Retinal pigment epithelial cell (primary cell): ENCODE measurements at regions not wholly inside any gene's neighbourhood (a gene's known extent, or its start where the extent isn't known, plus 50 kb on each side); places are given as distances from the start of the nearest gene placed in this dataset.

Experiments used
- DNase-seq: peaks from one replicate; pipeline ENCODE4 v3.0.0-alpha.2; 2010; ENCODE audit warnings: low read depth
- H3K4me3 ChIP-seq: 2 replicates; pipeline ENCODE4 v1.5.1; 2011; ENCODE audit warnings: mild to moderate bottlenecking, low read length, control low read depth, moderate library complexity
- CTCF ChIP-seq: conservative IDR thresholded peaks from 2 replicates; pipeline ENCODE4 v1.5.1; 2011; ENCODE audit warnings: low read depth, low read length, control low read depth, inconsistent platforms

GRCh38 chr5:2254880-2255750 is 372.4 kb upstream of the IRX4 start:
- no peak overlapping the region for H3K4me3 ChIP-seq
- no peak for TF ChIP-seq CTCF
- DNase-seq, result no peak

- no peak overlapping the region for H3K4me3 ChIP-seq
- DNase-seq, result no peak
- TF ChIP-seq CTCF, result no peak
Observed at GRCh38 chr5:2254406-2254805, 371.7 kb upstream of the IRX4 start.

GRCh38 chr5:2253040-2253975 is 370.6 kb upstream of the IRX4 start:
- no peak for DNase-seq
- H3K4me3 ChIP-seq, result no peak overlapping the region
- TF ChIP-seq CTCF, result no peak

- DNase-seq, result no peak
- H3K4me3 ChIP-seq, result no peak overlapping the region
- no peak for TF ChIP-seq CTCF
Observed at GRCh38 chr5:2251751-2252150, 369.0 kb upstream of the IRX4 start.

- no peak for DNase-seq
- no peak for TF ChIP-seq CTCF
Observed at GRCh38 chr5:2251298-2251697, 368.6 kb upstream of the IRX4 start.

GRCh38 chr5:2250365-2250950 is 367.7 kb upstream of the IRX4 start:
- H3K4me3 ChIP-seq, result no peak overlapping the region
- DNase-seq, result no peak
- no peak for TF ChIP-seq CTCF

More at GRCh38 chr5:2251298-2251697, 368.6 kb upstream of the IRX4 start:
- no peak overlapping the region for H3K4me3 ChIP-seq
